ENCODE measurements at regions not wholly inside any gene's neighbourhood (a gene's known extent, or its start where the extent isn't known, plus 50 kb on each side); places are given as distances from the start of the nearest gene placed in this dataset.

GRCh38 chr3:76724075-76724474 lies 315.8 kb upstream of the ROBO2 start:
- no peak for FAIRE-seq

DNA sequence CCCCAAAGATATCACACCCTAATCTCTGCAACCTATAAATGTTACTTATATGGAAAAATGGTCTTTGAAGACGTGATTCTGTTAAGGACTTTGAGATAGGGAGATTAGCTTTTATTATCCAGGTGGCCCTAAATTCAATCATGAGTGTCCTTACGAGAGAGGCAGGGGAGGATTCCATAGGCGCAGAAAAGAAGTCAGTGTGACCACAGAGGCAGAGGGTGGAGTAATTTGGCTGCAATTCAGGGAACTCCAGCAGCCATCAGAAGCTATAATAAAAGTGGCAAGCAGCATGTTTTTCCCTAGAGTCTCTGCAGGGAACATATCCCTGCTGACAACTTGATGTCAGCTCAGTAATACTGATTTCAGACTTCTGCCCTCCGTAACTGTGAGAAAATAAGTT lies 315.2 kb upstream of the ROBO2 start:
- FAIRE-seq: no peak

GRCh38 chr3:76726034-76726433 lies 313.9 kb upstream of the ROBO2 start:
- no peak for FAIRE-seq

DNA sequence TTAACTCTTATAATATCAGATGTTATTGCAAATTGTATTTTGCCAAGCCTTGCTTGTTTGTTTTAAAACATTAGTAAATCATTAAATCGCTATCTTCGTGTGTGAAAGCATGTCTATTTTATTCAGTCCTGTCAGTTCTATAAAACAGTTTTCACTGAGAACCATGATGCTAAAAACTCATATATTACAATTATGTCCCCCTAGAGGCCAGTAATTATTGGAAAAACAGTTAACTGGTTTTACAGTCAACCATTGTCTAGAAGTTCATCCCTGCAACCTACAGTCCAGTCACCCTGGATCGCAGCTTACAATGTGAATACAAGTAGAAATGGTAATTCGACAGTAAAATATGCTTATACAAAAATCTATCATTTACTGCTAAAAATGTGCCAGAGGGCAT lies 311.5 kb upstream of the ROBO2 start:
- FAIRE-seq: no peak

- FAIRE-seq: no peak
Observed at GRCh38 chr3:76731471-76731870, 308.4 kb upstream of the ROBO2 start.

GRCh38 chr3:76733073-76733759 lies 306.7 kb upstream of the ROBO2 start:
- no peak for FAIRE-seq

DNA sequence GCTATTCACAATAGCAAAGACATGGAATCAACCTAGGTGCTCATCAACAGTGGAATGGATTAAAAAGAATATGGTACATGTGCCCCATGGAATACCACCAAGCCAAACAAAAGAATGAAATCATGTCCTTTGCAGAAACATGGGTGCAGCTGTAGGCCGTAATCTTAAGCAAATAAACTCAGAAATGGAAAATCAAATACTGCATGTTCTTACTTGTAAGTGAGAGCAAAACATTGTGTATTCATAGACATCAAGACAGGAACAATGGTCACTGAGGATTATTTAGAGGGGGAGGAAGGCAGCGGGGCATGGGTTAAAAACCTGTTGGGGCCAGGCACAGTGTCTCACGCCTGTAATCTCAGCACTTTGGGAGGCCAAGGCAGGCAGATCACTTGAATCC lies 304.7 kb upstream of the ROBO2 start:
- no peak for FAIRE-seq

- no peak for FAIRE-seq
Observed at GRCh38 chr3:76753599-76753998, 286.3 kb upstream of the ROBO2 start.

DNA sequence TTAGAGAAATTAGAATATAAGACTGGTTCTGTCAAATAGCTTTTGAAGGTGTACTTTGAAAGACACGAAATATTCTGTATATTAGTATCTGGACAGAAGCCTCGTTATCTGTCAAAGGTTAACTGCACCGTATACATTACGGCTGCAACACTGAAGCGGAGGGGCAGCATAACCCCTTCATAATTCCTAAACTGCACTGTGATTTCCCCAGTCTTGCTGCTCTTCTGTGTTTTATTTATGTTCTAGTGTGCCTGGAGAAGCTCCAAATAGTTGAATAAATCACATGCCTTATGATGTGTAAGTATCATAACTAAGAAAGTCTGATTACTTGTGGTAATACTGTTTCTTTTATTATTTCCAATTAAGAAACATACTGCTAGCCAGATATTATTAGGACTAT lies 285.7 kb upstream of the ROBO2 start:
- FAIRE-seq: no peak

DNA sequence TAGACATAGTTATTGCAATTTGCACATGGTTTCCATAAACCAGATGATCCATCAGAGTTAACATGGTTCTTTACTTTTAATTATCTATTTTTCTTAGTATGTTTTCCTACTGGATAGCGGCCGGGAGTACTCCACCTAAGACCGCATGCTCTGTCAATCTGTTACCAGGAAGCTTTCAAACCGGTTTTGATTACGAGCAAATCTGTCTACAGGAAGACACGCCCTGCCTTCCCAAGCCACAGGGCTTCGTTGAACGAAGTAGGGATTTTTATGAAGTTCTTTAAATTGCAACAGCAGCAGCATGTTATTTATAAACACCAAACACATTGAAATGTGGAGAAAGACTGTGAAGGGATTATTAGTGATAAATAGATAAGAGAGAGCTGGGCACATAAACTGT lies 283.3 kb upstream of the ROBO2 start:
- no peak for FAIRE-seq

DNA sequence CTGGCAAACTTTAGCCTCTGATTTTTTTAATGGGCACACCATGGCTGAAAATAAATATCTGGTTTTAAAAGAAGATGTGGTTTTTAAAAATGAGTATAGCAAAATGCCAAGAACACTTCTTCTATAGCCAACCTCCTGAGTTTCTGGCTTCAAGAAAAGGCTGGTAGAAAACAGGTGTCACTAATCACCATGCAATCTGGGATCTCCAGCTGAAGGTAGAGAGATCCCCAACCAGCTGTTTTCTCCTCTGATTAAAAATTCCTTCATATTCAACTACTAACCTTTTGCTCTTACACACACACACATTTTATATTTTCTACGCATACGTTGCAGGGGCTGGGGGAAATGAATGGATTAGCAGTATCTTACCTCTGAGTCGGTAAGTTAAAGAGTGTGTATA lies 279.6 kb upstream of the ROBO2 start:
- no peak for FAIRE-seq

DNA sequence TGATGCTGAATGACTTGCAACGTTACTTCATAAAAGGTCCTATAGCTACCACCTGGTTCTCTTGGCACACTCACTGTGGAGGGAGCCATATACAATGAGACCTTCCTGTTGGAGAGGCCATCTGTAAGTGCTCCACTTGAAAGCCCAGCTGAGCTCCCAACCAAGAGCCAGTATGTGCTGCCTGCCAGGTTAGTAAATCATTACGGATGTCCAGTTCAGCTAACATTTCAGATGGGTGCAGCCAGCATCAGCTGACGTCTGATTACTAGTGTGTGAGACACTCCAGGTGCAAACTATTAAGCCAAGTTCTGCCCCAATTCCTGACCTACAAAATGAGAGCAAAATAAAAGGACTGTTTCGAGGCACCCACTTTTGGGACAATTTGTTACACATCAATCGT lies 274.4 kb upstream of the ROBO2 start:
- no peak for FAIRE-seq

GRCh38 chr3:76768912-76769311 lies 271.0 kb upstream of the ROBO2 start:
- no peak for FAIRE-seq

- no peak for FAIRE-seq
Observed at GRCh38 chr3:76776927-76777326, 263.0 kb upstream of the ROBO2 start.

GRCh38 chr3:76788206-76788605 lies 251.7 kb upstream of the ROBO2 start:
- FAIRE-seq: no peak

GRCh38 chr3:76789237-76789636 lies 250.7 kb upstream of the ROBO2 start:
- no peak for FAIRE-seq

DNA sequence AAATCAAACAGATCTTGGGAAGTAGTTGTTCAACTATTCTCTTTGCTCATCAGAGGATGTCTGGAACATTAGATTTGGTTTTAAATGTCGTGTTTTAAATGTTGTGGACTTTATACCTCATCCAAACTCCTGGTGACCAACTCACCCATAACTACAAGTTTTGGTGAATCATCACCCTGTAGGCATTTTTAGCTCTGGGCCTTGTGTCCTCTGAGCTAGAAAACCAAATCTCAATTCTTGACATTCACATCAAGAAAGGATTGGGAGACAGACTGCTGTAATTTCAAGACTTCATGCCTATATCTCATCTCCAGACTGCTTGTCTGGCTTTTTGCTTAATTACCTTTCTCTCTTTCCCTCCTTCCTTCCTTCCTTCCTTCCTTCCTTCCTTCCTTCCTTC lies 228.5 kb upstream of the ROBO2 start:
- no peak for FAIRE-seq

DNA sequence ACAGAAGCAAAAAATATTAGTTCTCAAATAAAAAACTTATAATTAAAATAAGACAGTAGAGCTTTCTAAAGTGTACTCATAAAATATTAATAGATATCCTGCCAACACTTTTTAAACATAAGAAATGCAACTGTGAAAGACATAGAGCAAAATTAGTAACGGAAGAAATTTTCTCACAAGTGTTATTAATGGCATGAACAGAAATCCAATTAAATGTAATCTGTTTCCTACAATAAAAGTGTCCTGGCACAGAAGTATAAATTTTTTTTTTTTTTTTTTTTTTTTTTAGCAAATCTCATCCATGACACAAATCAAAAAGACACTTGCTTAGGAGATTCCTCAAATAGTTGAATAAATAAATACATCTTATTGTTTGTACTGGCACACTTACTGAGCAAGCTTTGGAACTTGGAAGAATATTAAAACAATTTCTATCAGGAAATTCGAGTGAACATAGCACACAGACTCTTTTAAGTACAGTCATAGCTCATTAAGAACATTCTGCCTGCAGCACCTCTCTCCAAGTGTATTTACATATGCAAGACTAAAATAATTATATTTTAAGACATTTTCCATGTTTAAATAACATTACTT lies 227.2 kb upstream of the ROBO2 start:
- FAIRE-seq: no peak

GRCh38 chr3:76815561-76815960 lies 224.3 kb upstream of the ROBO2 start:
- FAIRE-seq: no peak

DNA sequence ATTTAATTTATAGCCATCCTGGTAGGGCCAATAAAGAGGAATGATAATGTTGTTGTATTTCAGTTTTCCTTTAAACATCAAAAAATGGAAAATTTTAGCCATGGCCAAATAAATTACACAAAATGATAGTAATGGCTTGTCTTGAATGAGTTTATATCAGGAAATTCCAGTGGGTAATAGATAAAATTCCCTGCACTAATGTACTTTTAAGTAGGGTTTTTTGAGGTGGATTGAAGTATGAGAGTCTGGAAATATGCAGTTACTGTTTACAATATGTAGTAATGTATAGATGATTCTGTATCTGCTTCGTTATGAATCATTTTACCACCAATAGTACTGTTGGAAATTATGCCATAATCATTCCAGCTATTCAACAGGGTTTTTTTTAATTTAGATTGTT lies 219.4 kb upstream of the ROBO2 start:
- FAIRE-seq: no peak

DNA sequence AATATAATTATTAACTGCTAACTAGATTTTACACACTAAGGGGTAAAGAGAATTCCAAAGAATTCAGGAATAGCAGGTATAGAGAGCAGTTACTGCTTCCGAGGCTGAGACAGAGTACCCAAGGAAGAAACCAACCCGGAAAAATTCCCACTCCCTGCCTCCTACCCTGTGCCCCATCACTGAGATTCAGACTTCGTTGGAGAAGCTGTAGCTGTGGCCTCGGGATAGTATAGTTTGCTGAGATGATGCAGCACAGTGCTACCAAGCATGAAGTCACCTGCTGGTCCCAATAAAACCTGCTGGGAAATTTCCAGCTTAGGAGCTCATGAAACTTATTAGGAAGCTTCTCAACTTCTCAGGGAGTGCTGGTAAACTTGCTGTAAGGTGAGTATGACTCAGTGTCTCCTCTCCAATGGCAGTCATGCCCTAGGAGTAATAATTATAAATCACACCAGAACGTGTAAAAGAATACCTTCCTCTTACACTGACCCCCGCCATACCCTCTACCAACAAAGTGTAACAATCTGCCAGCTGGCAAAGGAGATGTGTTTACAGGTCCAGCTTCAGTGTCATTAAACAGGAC lies 215.2 kb upstream of the ROBO2 start:
- FAIRE-seq: no peak

DNA sequence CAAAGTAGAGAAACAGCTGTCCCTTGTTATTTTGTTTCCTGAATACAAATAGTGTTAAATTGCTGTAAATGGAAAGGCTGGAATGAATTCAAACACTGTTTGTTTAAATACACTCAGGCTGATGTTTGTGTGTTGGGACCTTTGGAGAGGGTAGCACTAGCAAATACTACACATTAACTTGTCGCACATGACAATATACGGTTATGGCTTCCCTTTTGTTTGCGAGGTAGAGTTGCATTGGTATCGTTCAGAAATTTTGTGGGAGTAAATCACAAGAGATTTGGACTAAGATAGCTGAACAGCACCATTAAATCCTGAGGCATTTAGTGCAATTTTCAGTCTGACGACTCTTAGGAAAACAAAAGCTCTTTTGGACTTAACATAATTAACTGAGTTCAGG lies 213.0 kb upstream of the ROBO2 start:
- FAIRE-seq: no peak

DNA sequence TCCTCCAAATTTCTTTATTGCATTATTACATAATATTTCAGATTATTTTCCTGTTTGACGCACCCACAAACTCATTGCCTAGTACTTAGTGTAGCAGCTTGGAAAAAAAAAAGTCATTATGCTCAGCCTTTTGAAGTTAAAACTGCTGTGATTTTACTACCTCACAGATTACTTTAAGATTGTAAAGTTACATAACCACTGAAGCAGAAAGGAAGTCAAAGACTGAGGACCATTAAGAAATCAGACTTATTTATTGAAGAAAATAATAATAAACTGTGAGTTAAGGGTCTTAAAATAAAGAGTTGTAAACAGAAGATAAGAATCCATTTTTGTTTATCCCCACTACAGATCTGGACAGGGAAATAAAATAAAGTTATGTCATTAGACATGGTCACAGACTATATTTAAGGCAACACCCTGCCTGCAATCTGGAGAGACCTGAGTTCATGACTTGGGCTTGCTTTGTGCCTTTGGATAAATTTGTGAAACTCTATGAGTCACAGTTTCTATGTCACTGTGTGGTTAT lies 212.1 kb upstream of the ROBO2 start:
- FAIRE-seq: no peak

DNA sequence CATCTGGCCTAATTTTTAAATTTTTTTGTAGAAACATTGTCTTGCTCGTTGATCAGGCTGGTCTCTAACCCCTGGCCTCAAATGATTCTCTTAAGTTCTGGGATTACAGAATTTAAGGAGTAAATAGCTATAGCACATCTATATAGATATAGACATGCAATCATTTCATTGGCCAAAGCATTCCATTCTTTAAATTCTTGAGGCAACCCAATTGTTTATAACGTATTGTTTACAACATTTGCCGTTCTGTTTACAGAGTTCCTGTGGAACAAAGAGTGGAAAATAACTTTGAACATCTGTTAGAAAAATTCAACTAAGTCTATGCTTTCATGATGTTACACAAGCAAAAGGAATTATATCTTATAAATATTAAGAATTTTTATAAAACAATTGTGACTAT lies 205.2 kb upstream of the ROBO2 start:
- no peak for FAIRE-seq

DNA sequence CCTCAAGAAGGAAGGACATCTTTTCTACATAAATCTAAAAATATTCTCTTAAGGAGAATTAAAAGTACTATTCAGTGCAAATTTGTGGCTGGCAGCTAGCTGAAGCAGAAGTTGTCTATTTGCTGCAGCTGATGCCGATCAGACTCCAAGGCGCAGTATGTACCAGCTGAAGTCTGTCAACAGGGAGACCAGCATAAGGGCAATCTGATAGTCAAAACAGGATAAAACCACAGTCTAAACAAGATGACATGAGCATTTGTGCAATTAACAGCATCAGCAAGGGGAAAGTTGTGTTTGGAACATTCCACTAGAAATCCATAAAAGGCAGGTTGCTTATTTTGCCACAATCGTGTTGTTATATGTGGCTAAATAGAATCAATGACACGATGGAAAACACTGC lies 198.2 kb upstream of the ROBO2 start:
- FAIRE-seq: no peak
